ENCODE measurements at regions not wholly inside any gene's neighbourhood (a gene's known extent, or its start where the extent isn't known, plus 50 kb on each side); places are given as distances from the start of the nearest gene placed in this dataset.
"Not testable (repeated sequence)": the region's sequence is repeated elsewhere in the genome, so short reads cannot be mapped to it uniquely, and the experiment has no call there.

GRCh38 chr2:35568574-35568973 is 787.0 kb upstream of the CRIM1 start:
- not testable (repeated sequence) for TF ChIP-seq CTCF (IDR thresholded peaks at IDR 0.05; ENCODE audit: low read depth, low read length, poor library complexity, severe bottlenecking); EZH2phosphoT487 (IDR thresholded peaks at IDR 0.05; ENCODE audit: borderline replicate concordance, low read length)
